ENCODE measurements at regions not wholly inside any gene's neighbourhood (a gene's known extent, or its start where the extent isn't known, plus 50 kb on each side); places are given as distances from the start of the nearest gene placed in this dataset.

GRCh38 chr9:73753171-73753570 is 601.5 kb downstream of the ANXA1 start:
- no peak for DNase-seq (ENCODE audit: low read depth in 2 of 2)

- DNase-seq (ENCODE audit: low read depth in 2 of 2), result no peak
Observed at GRCh38 chr9:73761905-73762304, 610.2 kb downstream of the ANXA1 start.

GRCh38 chr9:73773896-73774295 is 622.2 kb downstream of the ANXA1 start:
- DNase-seq (ENCODE audit: low read depth in 2 of 2), result no peak

- DNase-seq (ENCODE audit: low read depth in 2 of 2), result no peak
Observed at GRCh38 chr9:73775757-73776156, 624.1 kb downstream of the ANXA1 start.

- no peak for DNase-seq (ENCODE audit: low read depth in 2 of 2)
Observed at GRCh38 chr9:73780916-73781315, 629.3 kb downstream of the ANXA1 start.

GRCh38 chr9:73782166-73782565 is 630.5 kb downstream of the ANXA1 start:
- DNase-seq (ENCODE audit: low read depth in 2 of 2), result no peak

- no peak for DNase-seq (ENCODE audit: low read depth in 2 of 2)
Observed at GRCh38 chr9:73799446-73799845, 647.8 kb downstream of the ANXA1 start.

GRCh38 chr9:73805111-73805510 is 653.4 kb downstream of the ANXA1 start:
- DNase-seq (ENCODE audit: low read depth in 2 of 2), result no peak

- no peak for DNase-seq (ENCODE audit: low read depth in 2 of 2)
Observed at GRCh38 chr9:73805853-73806458, 654.3 kb downstream of the ANXA1 start.

GRCh38 chr9:73806876-73807275 is 655.2 kb downstream of the ANXA1 start:
- no peak for DNase-seq (ENCODE audit: low read depth in 2 of 2)

- DNase-seq (ENCODE audit: low read depth in 2 of 2), result no peak
Observed at GRCh38 chr9:73807952-73808351, 656.3 kb downstream of the ANXA1 start.

- no peak for DNase-seq (ENCODE audit: low read depth in 2 of 2)
Observed at GRCh38 chr9:73810585-73811215, 659.0 kb downstream of the ANXA1 start.

GRCh38 chr9:73813546-73813945 is 661.9 kb downstream of the ANXA1 start:
- DNase-seq (ENCODE audit: low read depth in 2 of 2), result no peak

- DNase-seq (ENCODE audit: low read depth in 2 of 2), result no peak
Observed at GRCh38 chr9:73816905-73817304, 665.2 kb downstream of the ANXA1 start.

- no peak for DNase-seq (ENCODE audit: low read depth in 2 of 2)
Observed at GRCh38 chr9:73824671-73825070, 672.5 kb upstream of the RORB start.

- no peak for DNase-seq (ENCODE audit: low read depth in 2 of 2)
Observed at GRCh38 chr9:73838871-73839270, 658.3 kb upstream of the RORB start.

- no peak for DNase-seq (ENCODE audit: low read depth in 2 of 2)
Observed at GRCh38 chr9:73839471-73839870, 657.7 kb upstream of the RORB start.

- no peak for DNase-seq (ENCODE audit: low read depth in 2 of 2)
Observed at GRCh38 chr9:73841018-73841417, 656.1 kb upstream of the RORB start.

GRCh38 chr9:73844135-73844534 is 653.0 kb upstream of the RORB start:
- DNase-seq (ENCODE audit: low read depth in 2 of 2), result no peak

GRCh38 chr9:73845539-73845938 is 651.6 kb upstream of the RORB start:
- no peak for DNase-seq (ENCODE audit: low read depth in 2 of 2)

- no peak for DNase-seq (ENCODE audit: low read depth in 2 of 2)
Observed at GRCh38 chr9:73845954-73846690, 651.0 kb upstream of the RORB start.

GRCh38 chr9:73847536-73847935 is 649.6 kb upstream of the RORB start:
- no peak for DNase-seq (ENCODE audit: low read depth in 2 of 2)

- no peak for DNase-seq (ENCODE audit: low read depth in 2 of 2)
Observed at GRCh38 chr9:73853549-73853948, 643.6 kb upstream of the RORB start.
